ENCODE measurements at regions not wholly inside any gene's neighbourhood (a gene's known extent, or its start where the extent isn't known, plus 50 kb on each side); places are given as distances from the start of the nearest gene placed in this dataset.

DNA sequence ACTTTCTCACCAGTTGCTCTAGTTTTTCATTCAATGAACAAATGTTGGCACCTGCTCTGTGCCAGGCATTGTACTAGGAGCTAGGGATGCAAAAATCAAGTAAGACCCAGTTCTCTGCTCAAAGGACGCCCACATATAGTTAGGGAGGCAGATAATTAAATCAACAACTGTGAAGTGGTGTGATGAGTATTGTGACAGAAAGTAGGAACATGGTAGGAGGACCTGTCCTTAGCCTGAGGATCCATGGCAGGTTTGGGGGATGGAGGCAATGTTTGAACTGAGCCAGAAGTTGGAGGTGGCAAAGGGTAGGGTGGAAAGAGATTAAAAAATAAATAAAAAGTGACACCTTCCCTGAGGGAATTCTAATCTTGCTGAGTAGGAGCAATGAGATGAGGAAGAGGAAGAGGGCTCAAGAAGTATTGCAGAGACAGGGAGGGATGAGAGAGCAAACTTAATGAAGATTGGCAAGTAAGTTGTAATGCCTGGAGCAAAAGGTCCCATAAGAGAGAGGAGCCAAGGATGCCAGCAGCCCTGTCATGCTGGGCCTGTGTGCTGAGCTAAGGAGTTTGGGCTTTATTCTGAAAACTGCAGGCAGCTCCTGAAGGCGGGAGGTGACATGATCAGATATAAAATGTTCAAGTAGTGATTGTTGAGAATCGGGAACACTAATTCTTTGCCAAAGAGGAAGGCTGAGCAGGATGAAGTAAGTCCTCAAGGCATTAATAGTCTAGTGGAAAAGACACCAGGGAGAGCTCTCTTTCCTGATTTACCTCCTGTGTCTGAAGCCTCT lies 184.3 kb upstream of the PPP2R3A start:
- TF ChIP-seq EZH2 (IDR thresholded peaks at IDR 0.05) (no peak), POLR2AphosphoS5 (IDR thresholded peaks at IDR 0.05; ENCODE audit: borderline replicate concordance, low read depth, low read length) (no peak), FOXP2 (optimal IDR thresholded peaks at IDR 0.05; ENCODE audit: control extremely low read depth, extremely low read length, insufficient read depth) (no peak)

Data from SK-N-MC (cell line).